ENCODE measurements at regions not wholly inside any gene's neighbourhood (a gene's known extent, or its start where the extent isn't known, plus 50 kb on each side); places are given as distances from the start of the nearest gene placed in this dataset.
"Not testable (repeated sequence)": the region's sequence is repeated elsewhere in the genome, so short reads cannot be mapped to it uniquely, and the experiment has no call there.

- DNase-seq: no peak
These were observed 50.5 kb upstream of the FOXP2 start for GRCh38 chr7:114364151-114364550.

- no peak for DNase-seq
These were observed 51.3 kb upstream of the FOXP2 start for GRCh38 chr7:114363292-114363691.

- DNase-seq: no peak
These were observed 55.7 kb upstream of the FOXP2 start for GRCh38 chr7:114358911-114359310.

GRCh38 chr7:114356133-114356532 is 58.5 kb upstream of the FOXP2 start:
- DNase-seq: no peak

GRCh38 chr7:114354306-114354705 is 60.3 kb upstream of the FOXP2 start:
- no peak for DNase-seq

- no peak for DNase-seq
These were observed 69.1 kb upstream of the FOXP2 start for GRCh38 chr7:114345494-114345893.

- DNase-seq: no peak
These were observed 70.5 kb upstream of the FOXP2 start for GRCh38 chr7:114343949-114344708.

GRCh38 chr7:114342431-114343179 is 72.0 kb upstream of the FOXP2 start:
- no peak for DNase-seq

- no peak for DNase-seq
These were observed 73.0 kb upstream of the FOXP2 start for GRCh38 chr7:114341648-114342047.

- peak; percentile 28 for DNase-seq
These were observed 79.6 kb upstream of the FOXP2 start for GRCh38 chr7:114334989-114335388.

- DNase-seq: not testable (repeated sequence)
These were observed 85.2 kb upstream of the FOXP2 start for GRCh38 chr7:114329458-114329857.

- no peak for DNase-seq
These were observed 97.0 kb upstream of the FOXP2 start for GRCh38 chr7:114317450-114318098.

GRCh38 chr7:114312649-114313048 is 102.0 kb upstream of the FOXP2 start:
- no peak for DNase-seq

GRCh38 chr7:114310345-114311110 is 104.1 kb upstream of the FOXP2 start:
- DNase-seq: no peak

GRCh38 chr7:114309729-114310128 is 104.9 kb upstream of the FOXP2 start:
- no peak for DNase-seq

- no peak for DNase-seq
These were observed 111.3 kb upstream of the FOXP2 start for GRCh38 chr7:114303301-114303700.

- DNase-seq: no peak
These were observed 111.8 kb upstream of the FOXP2 start for GRCh38 chr7:114302858-114303257.

- no peak for DNase-seq
These were observed 116.6 kb upstream of the FOXP2 start for GRCh38 chr7:114298011-114298410.

GRCh38 chr7:114297121-114297520 is 117.5 kb upstream of the FOXP2 start:
- no peak for DNase-seq

- no peak for DNase-seq
These were observed 119.1 kb upstream of the FOXP2 start for GRCh38 chr7:114295522-114295921.

GRCh38 chr7:114294036-114294435 is 120.6 kb upstream of the FOXP2 start:
- DNase-seq: no peak

- no peak for DNase-seq
These were observed 121.2 kb upstream of the FOXP2 start for GRCh38 chr7:114293289-114294012.
